ENCODE measurements at regions not wholly inside any gene's neighbourhood (a gene's known extent, or its start where the extent isn't known, plus 50 kb on each side); places are given as distances from the start of the nearest gene placed in this dataset.

DNA sequence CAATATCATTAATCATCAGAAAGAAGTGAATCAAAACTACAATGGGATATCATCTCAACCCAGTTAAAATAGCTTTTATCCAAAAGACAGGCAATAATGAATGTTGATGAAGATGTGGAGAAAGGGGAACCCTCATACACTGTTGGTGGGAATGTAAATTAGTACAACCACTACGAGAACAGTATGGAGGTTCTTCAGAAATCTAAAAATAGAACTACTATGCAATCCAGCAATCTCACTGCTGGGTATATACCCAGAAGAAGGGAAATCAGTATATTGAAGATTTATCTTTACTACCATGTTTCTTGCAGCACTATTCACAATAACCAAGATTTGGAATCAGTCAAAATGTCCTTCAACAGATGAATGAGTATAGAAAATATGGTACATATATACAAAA is 189.8 kb downstream of the HHIPL2 start:
- FAIRE-seq, result no peak

DNA sequence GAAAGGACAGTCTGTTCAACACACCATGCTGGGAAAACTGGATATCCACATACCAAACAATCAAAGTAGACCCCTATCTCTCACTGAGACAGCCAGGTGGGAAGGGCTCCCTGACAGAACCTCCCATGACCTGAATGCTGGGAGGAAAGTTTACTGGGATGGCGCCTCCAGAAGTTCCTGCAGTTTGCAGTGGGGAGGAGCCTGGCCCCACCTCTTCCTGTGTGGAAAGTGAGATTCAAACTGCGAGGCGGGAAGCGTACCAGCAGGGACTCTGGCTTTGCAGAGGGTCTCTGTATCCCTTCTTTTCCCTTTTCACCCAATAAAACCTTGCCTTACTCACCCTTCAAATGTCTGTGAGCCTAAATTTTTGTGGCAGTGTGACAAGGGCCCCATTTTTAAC is 190.7 kb downstream of the HHIPL2 start:
- no peak for FAIRE-seq

DNA sequence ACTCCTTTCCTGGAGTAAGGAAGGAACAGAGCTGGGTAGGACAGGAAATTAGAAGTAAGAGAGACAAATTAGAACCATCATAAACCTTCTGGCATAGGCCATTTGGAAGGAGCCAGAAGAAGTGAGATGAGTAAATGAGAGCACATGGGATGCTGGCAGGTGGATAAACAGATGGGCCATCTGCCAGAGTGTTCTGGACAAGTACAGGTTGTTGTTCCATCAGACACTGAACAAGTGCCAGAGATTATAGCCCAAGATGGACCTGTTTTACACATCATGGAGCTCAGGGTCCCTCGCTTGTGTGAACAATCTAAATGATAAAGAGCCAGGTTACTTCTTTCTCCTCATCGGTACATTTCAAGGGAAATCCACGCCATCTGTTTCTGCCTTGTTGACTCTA is 200.3 kb downstream of the HHIPL2 start:
- FAIRE-seq, result no peak

DNA sequence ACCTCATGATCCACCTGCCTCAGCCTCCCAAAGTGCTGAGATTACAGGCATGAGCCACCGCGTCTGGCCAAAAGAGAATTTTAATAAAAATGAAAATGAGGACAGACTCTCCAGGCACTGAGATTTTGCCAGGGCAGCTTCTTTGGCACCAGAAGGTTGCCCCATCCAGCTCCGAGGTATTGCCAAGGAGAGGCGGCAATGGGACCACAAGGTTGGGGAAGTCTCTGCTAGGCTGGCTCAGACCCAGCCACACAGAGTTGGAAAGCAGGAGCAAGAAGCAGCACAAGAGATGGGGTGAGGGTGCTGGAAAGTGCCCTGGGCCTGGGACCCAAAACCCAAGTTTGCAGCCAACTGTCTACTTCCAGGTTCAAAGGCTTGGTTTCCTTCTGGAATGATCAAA is 200.9 kb downstream of the HHIPL2 start:
- FAIRE-seq, result no peak

DNA sequence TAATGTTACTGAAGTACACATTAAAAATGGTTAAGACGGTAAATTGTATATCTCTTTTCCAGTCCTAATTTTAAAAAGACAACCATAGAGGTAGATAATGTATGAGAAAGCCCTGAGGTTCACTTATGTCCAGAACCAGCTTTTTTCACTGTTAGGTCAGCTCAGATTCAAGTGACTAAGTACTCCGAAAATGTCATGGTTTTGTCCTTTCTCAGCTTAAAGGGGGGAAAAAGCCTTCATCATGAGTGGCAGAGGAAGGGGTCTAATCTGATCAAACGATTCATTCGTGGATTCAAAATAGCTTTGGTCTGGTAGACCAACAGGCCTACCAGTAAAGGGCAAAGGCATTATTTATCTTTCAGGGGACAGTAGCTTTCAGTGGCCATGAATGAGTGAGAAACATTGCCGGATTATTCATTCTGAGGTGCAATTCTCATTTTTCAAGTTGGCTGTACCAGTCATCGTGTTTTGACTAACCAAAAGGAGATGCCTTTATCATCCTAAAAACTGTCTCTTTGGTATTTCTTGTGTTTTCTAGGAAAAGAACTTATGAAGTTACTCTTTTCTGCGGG is 208.4 kb downstream of the HHIPL2 start:
- no peak for FAIRE-seq

DNA sequence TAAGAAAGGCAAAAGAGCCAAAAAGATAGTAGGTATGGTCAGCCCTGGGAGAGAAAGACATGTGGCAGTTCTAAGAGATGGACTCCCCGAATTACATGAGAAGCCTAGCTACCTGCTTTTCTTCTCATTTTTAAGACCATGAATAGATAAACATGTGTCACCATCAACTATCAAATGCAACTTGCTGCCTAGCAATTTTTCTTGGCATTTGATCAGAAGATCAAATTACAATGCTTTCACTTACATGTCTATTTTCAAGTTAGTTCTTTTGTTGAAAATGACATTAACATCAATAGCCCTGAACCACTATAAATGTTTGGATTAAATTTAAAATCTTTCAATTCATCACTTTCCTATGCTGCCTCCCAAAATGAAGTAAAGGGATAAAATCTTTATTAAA is 212.3 kb downstream of the HHIPL2 start:
- FAIRE-seq, result no peak

DNA sequence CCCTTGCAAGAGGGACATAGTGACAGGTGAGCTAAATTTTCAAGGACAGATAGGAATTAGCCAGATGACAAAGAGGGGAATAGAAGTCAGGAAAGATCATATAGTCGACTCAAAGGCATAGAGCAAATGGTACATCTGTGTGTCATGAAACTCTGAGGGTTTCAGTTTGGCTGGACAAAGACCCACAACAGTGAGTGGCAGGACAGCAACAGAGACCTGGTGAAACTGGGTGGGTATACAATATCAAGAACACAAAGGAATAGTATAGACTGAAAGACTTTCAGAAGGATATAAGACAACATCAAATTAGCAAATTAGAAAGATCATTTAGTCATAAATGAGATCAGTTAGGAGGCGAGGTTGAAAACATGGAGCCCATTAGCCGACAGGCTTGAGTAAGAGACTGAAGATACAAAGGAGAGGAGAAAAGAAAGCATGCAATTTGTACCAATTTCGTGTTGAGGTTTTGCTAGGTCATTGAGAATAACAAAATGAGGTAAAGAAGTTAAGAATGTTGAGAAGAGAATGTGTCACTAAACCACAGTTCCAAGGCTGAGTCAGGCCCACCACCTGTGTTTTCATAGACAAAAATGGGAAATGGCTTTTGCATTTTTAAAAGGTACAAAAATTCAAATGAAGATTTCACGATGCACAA is 213.8 kb downstream of the HHIPL2 start:
- no peak for FAIRE-seq

DNA sequence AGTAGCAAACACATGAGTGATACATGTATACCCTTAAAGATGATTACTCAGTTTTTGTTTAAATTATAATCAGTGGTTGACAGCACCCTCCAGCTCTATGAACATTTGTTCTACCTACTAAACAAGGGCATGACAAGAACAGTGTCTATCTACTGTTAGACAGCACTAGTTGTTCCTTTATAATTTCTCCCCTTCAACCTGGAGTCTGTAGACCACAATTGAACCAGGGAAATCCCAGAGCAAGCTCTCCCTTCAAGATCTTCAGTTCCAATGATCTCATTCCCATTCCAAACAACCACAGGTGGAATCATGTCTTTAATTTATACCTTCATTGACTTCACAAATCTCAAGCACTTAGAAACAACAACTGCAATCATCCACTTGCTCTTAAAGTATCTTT is 216.1 kb downstream of the HHIPL2 start:
- FAIRE-seq, result no peak

DNA sequence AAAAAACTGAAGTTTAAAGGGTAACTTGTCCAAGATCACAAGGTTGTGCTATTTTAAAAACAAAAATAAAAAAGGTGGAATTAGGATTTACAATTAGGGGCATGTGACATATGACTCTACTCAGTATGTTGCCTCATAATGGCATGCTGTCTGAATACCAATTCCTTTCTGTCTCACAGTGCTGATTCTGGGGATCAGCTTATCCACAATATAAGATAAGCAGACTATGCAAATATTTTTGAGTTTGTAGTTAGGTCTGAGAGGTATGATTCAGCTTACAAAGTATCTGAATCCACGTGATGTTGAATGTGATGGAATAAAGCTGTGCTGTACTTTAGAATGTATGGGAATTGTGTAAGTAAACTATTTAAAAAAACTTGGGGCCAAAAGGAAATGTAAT is 216.6 kb downstream of the HHIPL2 start:
- no peak for FAIRE-seq

DNA sequence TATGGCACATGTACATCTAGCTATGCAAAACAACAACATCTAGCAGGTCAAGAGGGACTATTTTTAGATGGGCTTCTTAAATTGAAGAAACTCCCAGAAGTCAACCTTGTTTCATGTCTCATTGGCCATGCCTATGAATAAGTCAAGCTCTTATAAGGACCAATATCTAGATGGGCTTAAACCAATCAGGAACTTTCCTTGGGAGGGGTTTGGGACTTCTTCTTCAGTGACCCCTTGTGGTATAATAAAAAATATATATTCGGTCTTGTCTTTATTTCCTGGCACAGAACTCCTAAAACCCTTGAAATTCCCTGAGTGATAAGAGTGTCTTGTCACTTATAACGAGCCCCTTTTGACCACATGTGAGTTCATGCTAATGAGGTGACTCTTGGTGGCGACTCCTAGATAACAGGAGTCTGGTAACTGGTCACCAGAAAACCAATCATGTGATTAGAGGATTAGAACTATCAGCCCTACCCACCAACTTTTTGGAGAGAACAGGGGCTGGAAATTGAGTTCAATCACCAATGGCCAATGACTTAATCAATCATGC is 218.3 kb downstream of the HHIPL2 start:
- FAIRE-seq, result no peak

DNA sequence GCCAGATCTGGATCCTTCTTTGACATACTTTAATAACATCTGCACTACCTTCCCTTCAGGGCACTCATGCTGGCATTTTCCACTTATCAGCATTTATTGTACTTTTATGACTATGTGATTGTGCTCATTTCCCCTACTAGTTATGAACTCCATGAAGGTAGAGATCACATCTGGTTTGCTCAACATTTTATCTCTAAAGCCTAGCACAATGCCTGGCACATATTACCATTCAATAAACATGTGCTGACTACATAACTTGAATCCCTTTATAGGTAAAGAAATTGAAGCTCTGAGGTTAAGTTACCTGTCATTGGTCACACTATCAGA is 221.2 kb downstream of the HHIPL2 start:
- no peak for FAIRE-seq

DNA sequence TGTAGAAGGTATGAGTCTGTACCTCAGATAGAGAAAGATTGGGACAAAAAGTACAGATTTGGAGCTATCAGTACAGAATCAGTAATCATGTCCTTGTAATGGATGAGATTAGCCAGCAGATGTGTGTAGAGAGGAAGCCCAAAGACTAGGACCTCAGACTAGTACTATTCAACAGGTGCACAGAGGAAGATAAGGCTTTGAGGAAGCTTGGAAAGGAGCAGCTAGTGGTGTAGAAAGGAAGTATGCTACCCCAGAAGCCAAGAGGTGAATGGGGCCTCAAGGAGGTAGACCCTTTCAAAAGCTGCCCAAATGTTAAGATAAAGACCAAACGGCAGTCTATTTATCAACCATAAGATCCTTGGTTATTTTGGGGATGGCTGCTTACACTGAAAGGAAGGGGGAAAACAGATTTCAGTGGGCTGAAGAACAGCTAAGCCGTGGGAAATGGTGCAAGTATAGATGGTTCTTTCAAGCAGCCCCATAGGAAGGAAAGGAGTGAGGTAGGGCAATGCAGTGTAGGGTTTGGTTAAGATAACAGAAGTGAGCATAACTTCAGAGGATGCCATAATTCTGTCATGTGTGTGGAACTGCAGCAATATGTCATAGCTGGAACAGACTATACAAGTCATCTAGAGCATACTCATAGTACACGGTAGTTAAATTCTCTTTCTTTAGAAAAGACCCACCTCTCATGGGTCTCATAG is 221.7 kb downstream of the HHIPL2 start:
- no peak for FAIRE-seq

DNA sequence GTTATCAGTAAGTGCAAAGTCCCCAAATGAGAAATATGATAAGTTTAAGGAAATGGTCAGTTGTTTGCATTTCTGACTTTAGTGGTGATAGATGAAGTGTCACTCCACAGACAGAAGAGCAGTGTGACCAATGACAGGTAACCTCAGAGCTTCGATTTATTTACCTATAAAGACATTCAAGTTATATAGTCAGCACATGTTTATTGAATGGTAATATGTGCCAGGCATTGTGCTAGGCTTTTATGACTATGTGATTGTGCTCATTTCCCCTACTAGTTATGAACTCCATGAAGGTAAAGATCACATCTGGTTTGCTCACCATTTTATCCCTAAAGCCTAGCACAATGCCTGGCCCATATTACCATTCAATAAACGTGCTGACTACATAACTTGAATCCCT is 222.4 kb downstream of the HHIPL2 start:
- FAIRE-seq, result no peak

DNA sequence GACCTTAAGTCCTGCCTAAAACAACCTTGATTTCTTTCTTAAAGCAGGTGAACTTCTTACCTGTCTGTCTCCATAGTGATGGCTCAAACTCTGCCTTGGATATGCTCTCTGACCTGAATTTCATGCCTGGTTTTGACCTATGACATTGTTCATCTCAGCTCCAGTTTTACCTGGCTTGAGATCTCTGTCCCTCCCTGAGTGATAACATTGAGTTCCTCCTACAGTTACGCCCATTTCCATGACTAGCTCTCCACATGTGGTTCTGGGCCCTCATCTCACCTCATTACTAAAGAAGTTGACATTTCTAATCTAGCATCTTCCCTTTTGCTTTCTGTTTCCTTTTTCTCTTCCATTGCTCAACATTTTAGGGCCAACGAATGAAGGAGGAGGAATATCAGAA is 233.1 kb downstream of the HHIPL2 start:
- no peak for FAIRE-seq

DNA sequence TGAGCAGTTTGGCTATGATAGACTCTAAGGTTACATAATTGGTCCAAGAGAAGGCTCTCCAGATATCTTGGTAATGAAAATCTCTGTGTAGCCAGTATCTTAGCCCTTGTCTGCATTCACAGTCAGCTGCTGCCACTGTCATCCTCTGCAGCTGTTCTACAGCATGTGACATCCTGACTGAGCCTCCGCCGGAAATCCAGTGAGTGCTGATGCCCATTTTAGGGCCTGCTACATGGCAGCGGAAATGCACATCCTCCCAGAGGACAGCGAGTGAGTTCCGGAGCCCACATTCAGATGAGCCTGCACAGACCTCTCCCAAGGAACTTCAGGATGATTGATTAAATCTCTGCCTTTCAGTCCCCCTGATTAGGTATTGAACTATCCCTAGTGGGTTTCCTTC is 237.1 kb downstream of the HHIPL2 start:
- FAIRE-seq, result no peak

DNA sequence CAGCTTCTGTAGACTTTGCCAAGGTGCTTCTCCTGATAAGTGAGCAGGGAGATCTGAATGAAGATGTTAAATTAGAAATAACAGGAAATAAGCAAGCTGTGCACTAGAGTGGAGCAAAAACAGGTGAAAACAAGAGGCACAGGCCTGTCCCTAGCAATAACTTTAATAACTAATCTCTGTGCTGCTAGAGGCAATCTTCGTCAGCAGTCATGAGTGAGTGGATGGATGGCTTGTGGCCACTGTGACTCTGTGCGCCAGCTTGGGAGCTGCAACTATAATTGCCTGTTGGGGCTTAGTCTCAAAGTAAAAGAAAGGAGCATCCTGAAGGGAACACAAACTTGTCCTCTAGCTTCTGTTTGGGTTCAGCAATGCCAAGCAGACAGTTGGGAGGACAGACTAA is 240.3 kb downstream of the HHIPL2 start:
- no peak for FAIRE-seq

DNA sequence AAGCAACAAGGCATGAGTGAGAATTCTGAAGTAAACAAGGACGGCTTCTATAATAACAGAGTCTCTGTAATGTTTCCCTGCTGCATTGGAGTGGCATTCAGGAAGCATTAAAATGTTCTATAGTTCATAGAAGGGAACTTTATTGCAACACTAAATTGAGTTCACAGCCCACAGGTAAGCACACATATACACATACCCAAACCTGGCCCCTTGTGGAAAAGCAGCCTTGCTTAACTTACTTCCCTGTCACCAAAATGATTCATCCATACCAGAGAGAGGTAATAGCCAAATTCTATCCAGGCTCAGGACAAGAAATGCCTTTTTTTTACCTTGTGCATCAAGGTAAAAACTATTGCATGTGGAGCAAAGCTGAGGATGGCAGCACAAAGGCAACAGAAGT is 241.4 kb downstream of the HHIPL2 start:
- no peak for FAIRE-seq

DNA sequence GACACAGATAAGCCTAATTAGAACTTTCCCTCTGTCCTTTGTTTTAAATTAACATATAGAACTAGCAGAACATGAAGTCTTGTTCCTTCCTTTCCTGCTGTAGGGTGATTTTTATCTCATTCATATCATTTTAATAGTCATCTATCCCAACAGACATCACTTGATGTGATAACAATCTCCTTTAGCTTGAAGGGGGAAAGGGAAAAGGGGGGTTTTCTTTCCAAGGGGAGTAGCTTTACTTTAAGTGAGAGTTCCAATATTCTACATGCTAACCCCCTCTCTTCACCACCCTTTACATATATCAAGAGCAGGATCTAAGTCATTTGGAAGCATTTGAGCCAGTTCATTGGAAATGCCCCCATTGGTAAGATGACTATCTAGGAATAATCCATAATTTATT is 241.9 kb downstream of the HHIPL2 start:
- no peak for FAIRE-seq

DNA sequence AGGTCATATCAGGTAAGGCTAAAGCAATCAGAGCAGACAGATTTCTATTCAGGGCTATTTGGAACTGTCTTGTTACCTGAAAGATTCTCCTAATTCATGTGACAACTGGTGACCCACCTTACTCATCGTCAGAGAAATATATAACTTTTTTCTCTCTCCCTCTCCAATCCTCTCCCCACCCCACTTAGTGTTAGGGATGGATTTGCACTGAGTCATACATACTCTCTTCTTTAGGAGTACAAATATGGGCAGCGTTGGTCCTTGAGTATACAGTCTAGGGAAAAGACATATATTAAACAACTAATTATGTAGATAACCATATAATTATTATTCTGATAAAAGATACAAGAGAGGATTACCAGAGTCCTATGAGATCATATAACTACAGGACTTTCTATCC is 246.3 kb downstream of the HHIPL2 start:
- FAIRE-seq, result no peak

DNA sequence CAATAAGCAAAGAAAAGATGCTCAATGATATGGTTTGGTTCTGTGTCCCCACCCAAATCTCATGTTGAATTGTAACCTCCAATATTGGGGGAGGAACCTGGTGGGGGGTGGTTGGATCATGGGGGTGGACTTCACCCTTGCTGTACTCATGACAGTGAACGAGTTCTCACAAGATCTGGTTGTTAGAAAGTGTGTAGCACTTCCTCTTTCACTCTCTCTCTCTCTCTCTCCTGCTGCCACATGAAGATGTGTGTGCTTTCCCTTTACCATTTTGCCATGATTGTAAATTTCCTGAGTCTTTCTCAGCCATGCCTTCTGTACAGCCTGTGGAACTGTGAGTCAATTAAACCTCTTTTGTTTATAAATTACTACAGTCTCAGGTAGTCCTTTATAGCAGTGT is 248.4 kb downstream of the HHIPL2 start:
- FAIRE-seq, result no peak

DNA sequence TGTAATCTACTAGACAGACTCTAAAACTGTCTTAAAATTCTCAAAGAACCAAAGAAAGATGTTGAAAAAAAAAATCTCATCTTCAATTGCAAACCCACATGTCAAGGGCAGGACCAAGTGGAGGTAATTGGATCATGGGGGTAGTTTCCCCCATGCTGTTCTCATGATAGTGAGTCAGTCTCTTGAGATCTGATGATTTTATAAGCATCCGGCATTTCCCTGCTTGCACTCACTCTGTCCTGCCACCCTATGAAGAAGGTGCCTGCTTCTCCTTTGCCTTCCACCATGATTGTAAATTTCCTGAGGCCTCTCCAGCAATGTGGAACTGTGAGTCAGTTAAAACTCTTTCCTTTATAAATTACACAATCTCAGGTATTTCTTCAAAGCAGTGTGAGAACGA is 257.0 kb downstream of the HHIPL2 start:
- no peak for FAIRE-seq

DNA sequence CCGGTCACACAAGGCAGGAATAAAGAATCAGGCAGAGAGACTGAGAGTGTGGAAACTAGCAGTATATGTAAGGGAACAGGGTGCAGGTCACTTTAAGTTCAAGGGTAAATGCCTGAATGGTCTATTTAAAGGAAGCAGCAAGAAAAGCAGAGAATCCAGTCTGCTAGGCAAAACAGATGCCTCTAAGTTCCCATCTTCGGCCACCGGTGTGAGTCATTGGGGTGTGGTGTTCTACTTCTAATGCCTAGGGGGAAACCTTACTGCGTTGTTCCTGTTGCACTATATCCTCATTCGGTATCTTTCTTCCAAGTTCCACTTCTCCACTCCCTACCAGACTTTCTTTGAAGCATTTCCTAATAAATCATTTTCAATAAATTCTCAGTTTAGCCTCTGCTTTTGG is 259.9 kb downstream of the HHIPL2 start:
- no peak for FAIRE-seq

DNA sequence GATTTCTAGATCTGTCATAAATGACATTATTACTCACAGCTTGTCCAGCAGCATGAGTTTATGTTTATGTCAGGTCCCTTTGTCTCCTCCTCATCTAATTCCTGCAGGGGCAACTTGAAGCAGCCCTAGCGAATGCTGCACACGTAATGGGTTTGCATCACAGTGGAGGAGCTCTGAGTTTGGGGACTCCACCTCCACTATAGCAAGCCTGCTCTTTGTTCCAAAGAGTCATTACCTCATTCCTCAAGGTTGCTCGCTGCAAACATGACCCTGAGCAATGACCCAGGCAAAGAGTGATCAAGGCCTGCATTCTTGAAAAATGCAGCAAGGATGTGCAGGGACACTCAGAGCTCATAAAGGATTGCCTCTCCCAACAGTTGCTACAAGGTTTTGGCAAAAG is 261.9 kb downstream of the HHIPL2 start:
- FAIRE-seq, result no peak

DNA sequence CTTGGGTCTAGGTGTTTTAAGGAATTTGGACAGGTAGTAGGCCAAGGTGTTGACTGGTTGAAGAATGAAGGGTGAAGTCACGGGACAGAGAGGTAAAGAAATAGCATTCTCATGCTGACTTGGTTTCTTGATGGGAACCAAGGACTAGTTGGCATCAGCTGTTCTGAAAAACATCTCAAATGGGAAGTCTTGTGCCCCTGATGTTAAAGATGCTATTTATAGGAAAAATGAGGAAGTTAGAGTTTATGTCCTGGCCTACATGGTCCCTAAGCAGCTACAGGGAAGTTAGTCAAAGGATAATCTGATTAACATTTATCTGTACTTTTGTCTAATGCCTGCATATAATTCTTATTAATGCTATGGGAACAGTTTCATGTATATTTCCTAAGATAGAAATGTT is 262.4 kb downstream of the HHIPL2 start:
- FAIRE-seq, result no peak

DNA sequence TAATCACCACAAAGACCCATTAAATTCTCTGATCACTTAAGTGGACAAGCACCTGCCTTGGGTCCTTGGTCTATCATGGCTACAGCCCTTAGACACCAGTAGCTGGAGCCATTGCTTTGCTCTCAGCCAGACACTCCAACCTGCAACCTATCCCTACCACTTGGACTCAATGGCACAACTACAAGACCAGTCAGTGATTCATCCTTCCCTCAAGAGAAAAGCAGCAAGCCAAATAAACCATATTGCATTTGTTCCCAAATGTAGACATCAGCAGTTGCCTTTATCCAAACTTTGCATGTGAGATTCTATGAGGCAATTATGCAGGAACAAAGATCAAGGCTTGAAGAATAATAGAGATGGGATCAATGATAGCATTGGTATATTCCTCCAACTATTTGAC is 263.4 kb downstream of the HHIPL2 start:
- no peak for FAIRE-seq
